ENCODE measurements at regions not wholly inside any gene's neighbourhood (a gene's known extent, or its start where the extent isn't known, plus 50 kb on each side); places are given as distances from the start of the nearest gene placed in this dataset.

DNA sequence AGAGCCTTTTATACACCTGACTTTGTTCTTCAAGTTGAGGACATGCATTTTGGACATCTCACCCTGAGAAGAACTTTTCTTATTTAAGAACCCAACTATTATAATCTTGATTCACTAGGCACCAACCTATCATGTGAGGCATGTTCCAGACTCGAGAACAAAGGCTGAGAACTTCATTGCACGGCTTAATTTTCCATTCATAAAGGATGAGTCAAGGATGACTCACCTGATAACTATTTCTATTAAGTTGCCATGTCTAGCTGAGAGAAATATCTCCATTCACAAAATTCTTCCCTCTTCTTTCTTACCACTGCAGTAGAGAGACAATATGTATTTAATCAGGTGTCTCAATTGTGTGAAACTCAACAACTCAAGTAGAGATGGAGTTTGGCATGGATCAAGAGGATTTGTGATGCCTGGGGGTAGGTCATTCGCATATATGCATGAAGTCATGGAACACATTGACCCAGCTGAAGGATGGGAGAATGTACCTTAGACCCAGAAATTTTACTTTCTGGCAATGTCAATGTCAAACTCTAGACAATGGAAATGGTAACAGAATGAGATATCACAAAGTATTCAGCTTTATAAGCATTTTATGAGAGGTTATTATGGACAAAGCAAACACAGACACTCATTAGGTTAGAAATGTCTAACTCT, 173.2 kb upstream of the PRNP start:
- H3K27ac ChIP-seq, result no peak overlapping the region
- no peaks in the 10 kb centered on the region for H3K36me3 ChIP-seq (ENCODE audit: low read depth, missing control alignments)
- intact Hi-C loops (cut with DNase I; ENCODE audit: low total_unique reads), result no loop called here
- TF ChIP-seq, protein P1, sequence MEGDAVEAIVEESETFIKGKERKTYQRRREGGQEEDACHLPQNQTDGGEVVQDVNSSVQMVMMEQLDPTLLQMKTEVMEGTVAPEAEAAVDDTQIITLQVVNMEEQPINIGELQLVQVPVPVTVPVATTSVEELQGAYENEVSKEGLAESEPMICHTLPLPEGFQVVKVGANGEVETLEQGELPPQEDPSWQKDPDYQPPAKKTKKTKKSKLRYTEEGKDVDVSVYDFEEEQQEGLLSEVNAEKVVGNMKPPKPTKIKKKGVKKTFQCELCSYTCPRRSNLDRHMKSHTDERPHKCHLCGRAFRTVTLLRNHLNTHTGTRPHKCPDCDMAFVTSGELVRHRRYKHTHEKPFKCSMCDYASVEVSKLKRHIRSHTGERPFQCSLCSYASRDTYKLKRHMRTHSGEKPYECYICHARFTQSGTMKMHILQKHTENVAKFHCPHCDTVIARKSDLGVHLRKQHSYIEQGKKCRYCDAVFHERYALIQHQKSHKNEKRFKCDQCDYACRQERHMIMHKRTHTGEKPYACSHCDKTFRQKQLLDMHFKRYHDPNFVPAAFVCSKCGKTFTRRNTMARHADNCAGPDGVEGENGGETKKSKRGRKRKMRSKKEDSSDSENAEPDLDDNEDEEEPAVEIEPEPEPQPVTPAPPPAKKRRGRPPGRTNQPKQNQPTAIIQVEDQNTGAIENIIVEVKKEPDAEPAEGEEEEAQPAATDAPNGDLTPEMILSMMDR (IDR thresholded peaks at IDR 0.05), result no peak
- no peak for TF ChIP-seq POLR2A (IDR thresholded peaks at IDR 0.05)
- no peak for DNase-seq
- no peak overlapping the region for H3K4me3 ChIP-seq
- H3K9me3 ChIP-seq, result no peaks in the 10 kb centered on the region
- no peaks in the 10 kb centered on the region for H3K27me3 ChIP-seq
- WGBS, 2 donors, result 55 to 61% methylated on average over 3 of the region's 3 CpGs
- H3K4me1 ChIP-seq, result no peaks in the 10 kb centered on the region

DNA sequence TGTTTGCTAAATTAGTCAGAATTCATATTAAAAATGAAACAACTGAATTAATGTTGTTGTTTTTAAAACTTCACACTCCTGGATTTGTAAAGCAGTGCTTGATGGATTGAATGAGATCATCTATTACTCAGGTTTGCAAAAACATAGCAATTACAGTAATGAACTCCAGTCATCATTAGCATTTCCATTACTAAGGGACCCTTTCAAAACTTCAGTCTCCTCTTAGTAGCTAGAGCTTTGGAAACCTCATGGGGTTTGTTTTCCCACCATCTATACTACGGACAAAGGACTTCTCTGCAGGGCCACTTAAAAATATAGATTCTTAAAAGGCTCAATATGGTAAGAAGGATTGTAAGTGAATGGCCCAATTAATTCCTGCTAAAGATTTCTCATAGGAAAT, 174.5 kb upstream of the PRNP start:
- H3K4me3 ChIP-seq, result no peak overlapping the region
- no peaks in the 10 kb centered on the region for H3K9me3 ChIP-seq
- 96 to 98% methylated on average over 1 of the region's 1 CpG for WGBS, 2 donors
- intact Hi-C loops (cut with DNase I; ENCODE audit: low total_unique reads), result no loop called here
- no peak overlapping the region for H3K27ac ChIP-seq
- no peak for TF ChIP-seq POLR2A (IDR thresholded peaks at IDR 0.05)
- TF ChIP-seq, protein P1 (IDR thresholded peaks at IDR 0.05), result no peak
- no peaks in the 10 kb centered on the region for H3K4me1 ChIP-seq
- no peaks in the 10 kb centered on the region for H3K27me3 ChIP-seq
- no peak for DNase-seq
- H3K36me3 ChIP-seq (ENCODE audit: low read depth, missing control alignments), result no peaks in the 10 kb centered on the region

DNA sequence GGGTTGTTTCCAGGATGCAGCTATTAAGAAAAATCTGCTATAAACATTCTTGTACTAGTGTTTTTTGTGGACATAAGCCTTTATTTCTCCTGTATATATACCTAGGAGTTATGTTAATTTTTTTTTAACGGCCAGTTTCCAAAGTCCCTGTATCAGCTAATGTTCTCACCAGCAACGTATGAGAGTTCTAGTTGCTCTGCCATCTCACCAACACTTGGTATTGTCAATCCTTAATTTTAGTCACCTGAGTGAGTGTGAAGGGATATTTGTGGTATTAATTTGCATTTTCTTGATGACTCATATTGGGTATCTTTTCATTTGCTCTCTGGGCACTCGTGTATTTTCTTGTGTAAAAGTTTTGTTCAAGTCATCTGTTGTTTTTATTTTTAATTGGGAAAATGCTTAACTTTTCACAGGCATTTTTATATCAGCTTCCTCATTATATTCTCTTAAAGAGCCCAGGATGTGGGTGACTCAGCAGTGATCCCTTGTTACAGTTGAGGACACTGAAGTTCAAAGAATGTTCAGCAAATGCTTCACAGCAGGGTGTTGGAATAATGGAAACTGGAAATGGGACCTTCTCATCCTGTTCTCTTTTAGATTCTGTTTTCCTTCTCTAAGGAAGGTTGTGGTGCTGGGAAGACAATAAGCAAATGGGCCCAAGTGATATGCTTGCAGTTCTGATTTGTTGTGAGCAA, 176.3 kb upstream of the PRNP start:
- no peaks in the 10 kb centered on the region for H3K27me3 ChIP-seq
- no peak for TF ChIP-seq POLR2A (IDR thresholded peaks at IDR 0.05)
- TF ChIP-seq, protein P1 (IDR thresholded peaks at IDR 0.05), result no peak
- no peaks in the 10 kb centered on the region for H3K36me3 ChIP-seq (ENCODE audit: low read depth, missing control alignments)
- no peak overlapping the region for H3K4me3 ChIP-seq
- H3K4me1 ChIP-seq, result no peaks in the 10 kb centered on the region
- H3K9me3 ChIP-seq, result no peaks in the 10 kb centered on the region
- intact Hi-C loops (cut with DNase I; ENCODE audit: low total_unique reads), result no loop called here
- WGBS, 2 donors, result 87 to 90% methylated on average over 3 of the region's 3 CpGs
- H3K27ac ChIP-seq, result no peak overlapping the region
- no peak for DNase-seq

DNA sequence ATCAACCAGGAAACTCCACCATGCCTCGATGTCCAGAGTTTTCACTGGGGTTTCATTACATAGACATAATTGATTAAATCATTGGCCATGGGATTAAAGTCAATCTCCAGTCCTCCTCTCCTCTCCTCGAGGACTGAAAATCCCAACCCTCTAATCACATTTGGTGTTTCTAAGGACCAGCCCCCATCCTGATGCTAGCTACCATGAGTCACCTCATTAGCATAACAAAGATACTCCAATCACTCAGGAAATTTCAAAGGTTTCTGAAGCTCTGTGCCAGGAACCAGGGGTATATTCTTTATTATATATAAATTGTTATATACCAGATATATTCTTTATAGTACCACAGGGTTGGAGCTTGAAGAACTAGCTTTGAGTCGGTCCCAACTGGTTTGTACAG, 177.5 kb upstream of the PRNP start:
- no peaks in the 10 kb centered on the region for H3K9me3 ChIP-seq
- no peak for TF ChIP-seq POLR2A (IDR thresholded peaks at IDR 0.05)
- DNase-seq, result no peak
- H3K27me3 ChIP-seq, result no peaks in the 10 kb centered on the region
- no peaks in the 10 kb centered on the region for H3K36me3 ChIP-seq (ENCODE audit: low read depth, missing control alignments)
- no peak overlapping the region for H3K27ac ChIP-seq
- H3K4me1 ChIP-seq, result no peaks in the 10 kb centered on the region
- no peak overlapping the region for H3K4me3 ChIP-seq
- WGBS, 2 donors, result 89 to 96% methylated on average over 3 of the region's 3 CpGs
- intact Hi-C loops (cut with DNase I; ENCODE audit: low total_unique reads), result no loop called here

DNA sequence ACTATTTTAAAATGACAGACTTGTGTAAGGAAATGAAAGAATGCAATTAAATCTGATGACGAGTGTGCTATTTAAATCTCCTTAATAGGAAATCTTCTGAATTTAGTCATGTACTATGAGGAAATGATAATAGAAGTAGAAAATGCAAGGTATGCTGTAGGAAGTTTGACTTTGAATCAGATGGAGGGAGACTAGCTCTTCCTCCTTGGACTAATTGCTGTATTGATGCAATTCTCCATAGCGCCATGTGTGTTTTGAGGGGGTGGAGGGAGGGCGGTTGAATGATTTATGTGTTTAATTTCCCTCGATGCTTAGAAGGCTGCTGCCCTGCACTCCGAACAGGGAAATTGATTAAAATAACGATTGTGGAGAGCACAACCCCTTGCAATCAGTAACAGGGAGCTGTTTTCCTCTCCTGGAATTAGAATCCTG, 179.0 kb upstream of the PRNP start:
- no peaks in the 10 kb centered on the region for H3K36me3 ChIP-seq (ENCODE audit: low read depth, missing control alignments)
- no peaks in the 10 kb centered on the region for H3K9me3 ChIP-seq
- no peak for TF ChIP-seq POLR2A (IDR thresholded peaks at IDR 0.05)
- TF ChIP-seq, protein P1 (IDR thresholded peaks at IDR 0.05), result no peak
- no peaks in the 10 kb centered on the region for H3K27me3 ChIP-seq
- WGBS, 2 donors, result 38 to 39% methylated on average over 6 of the region's 6 CpGs
- no peak overlapping the region for H3K27ac ChIP-seq
- intact Hi-C loops (cut with DNase I; ENCODE audit: low total_unique reads), result no loop called here
- DNase-seq, result no peak
- no peak overlapping the region for H3K4me3 ChIP-seq
- H3K4me1 ChIP-seq, result no peaks in the 10 kb centered on the region
